H9 (cell line): ENCODE measurements at regions not wholly inside any gene's neighbourhood (a gene's known extent, or its start where the extent isn't known, plus 50 kb on each side); places are given as distances from the start of the nearest gene placed in this dataset.

ENCODE experiments used
- DNase-seq: peaks from one replicate; pipeline ENCODE4 v3.0.0-alpha.2; 2017
- H2AFZ ChIP-seq: one replicate; pipeline ENCODE4 v1.6.1; 2013; ENCODE audit warnings: mild to moderate bottlenecking, low read length, control low read depth, moderate library complexity
- H2AK5ac ChIP-seq: 2 replicates; pipeline ENCODE4 v1.6.1; 2013; ENCODE audit warnings: low read length, control low read depth, mixed read lengths; ENCODE audit not compliant: insufficient read length
- H2BK120ac ChIP-seq: one replicate; pipeline ENCODE4 v1.6.1; 2013; ENCODE audit warnings: low read depth, mild to moderate bottlenecking, low read length, control low read depth, inconsistent platforms; ENCODE audit not compliant: poor library complexity, severe bottlenecking
- H2BK12ac ChIP-seq: 2 replicates; pipeline ENCODE4 v1.6.1; 2013; ENCODE audit warnings: low read length, control low read depth, mixed read lengths, low read depth; ENCODE audit not compliant: insufficient read length
- H2BK15ac ChIP-seq: 2 replicates; pipeline ENCODE4 v1.6.1; 2013; ENCODE audit warnings: low read depth, low read length, control low read depth
- H2BK20ac ChIP-seq: one replicate; pipeline ENCODE4 v1.6.1; 2013; ENCODE audit warnings: low read depth, mild to moderate bottlenecking, low read length, control low read depth, inconsistent platforms; ENCODE audit not compliant: poor library complexity, severe bottlenecking
- H2BK5ac ChIP-seq: 2 replicates; pipeline ENCODE4 v1.6.1; 2013; ENCODE audit warnings: low read length, control low read depth, mixed read lengths; ENCODE audit not compliant: insufficient read length
- H3K14ac ChIP-seq: 2 replicates; pipeline ENCODE4 v1.6.1; 2013; ENCODE audit warnings: low read length, control low read depth; ENCODE audit not compliant: insufficient read depth
- H3K18ac ChIP-seq: 2 replicates; pipeline ENCODE4 v1.6.1; 2013; ENCODE audit warnings: low read depth, mild to moderate bottlenecking, mixed read lengths, low read length, control low read depth; ENCODE audit not compliant: insufficient read length
- H3K23ac ChIP-seq: 2 replicates; pipeline ENCODE4 v1.6.1; 2013; ENCODE audit warnings: low read length, control low read depth, mixed read lengths, low read depth; ENCODE audit not compliant: insufficient read length
- H3K23me2 ChIP-seq: 2 replicates; pipeline ENCODE4 v1.6.1; 2013; ENCODE audit warnings: low read depth, mild to moderate bottlenecking, mixed read lengths, low read length, control low read depth; ENCODE audit not compliant: insufficient read length, poor library complexity, severe bottlenecking
- H3K27ac ChIP-seq: 2 replicates; pipeline ENCODE4 v1.5.1; 2013; ENCODE audit warnings: low read length, control low read depth, mixed read lengths, low read depth; ENCODE audit not compliant: insufficient read length
- H3K27me3 ChIP-seq: 2 replicates; pipeline ENCODE4 v1.6.1; 2013; ENCODE audit warnings: low read length, control low read depth, inconsistent platforms; ENCODE audit not compliant: insufficient read depth
- H3K4ac ChIP-seq: 2 replicates; pipeline ENCODE4 v1.6.1; 2013; ENCODE audit warnings: low read depth, mild to moderate bottlenecking, control low read depth, inconsistent platforms, low read length, moderate library complexity
- H3K4me1 ChIP-seq: 2 replicates; pipeline ENCODE4 v1.6.1; 2013; ENCODE audit warnings: low read length, control low read depth, inconsistent platforms; ENCODE audit not compliant: insufficient read depth
- H3K4me2 ChIP-seq: 2 replicates; pipeline ENCODE4 v1.6.1; 2013; ENCODE audit warnings: low read length, control low read depth, mixed read lengths; ENCODE audit not compliant: insufficient read length, insufficient read depth
- H3K56ac ChIP-seq: 2 replicates; pipeline ENCODE4 v1.6.1; 2013; ENCODE audit warnings: low read depth, mild to moderate bottlenecking, mixed read lengths, low read length, control low read depth; ENCODE audit not compliant: insufficient read length
- H3K79me1 ChIP-seq: 2 replicates; pipeline ENCODE4 v1.6.1; 2013; ENCODE audit warnings: low read depth, mild to moderate bottlenecking, moderate library complexity, low read length, control low read depth, inconsistent platforms; ENCODE audit not compliant: insufficient read depth, poor library complexity, severe bottlenecking
- H3K79me2 ChIP-seq: 2 replicates; pipeline ENCODE4 v1.6.1; 2013; ENCODE audit warnings: low read length, control low read depth, inconsistent platforms; ENCODE audit not compliant: insufficient read depth
- H3K9ac ChIP-seq: 2 replicates; pipeline ENCODE4 v1.6.1; 2013; ENCODE audit warnings: low read length, control low read depth, mixed read lengths; ENCODE audit not compliant: insufficient read length; ENCODE audit errors: extremely low read depth
- H3K9me3 ChIP-seq: one replicate; pipeline ENCODE4 v1.6.1; 2013; ENCODE audit warnings: low read depth, low read length, inconsistent platforms; ENCODE audit not compliant: control insufficient read depth
- H3T11ph ChIP-seq: one replicate; pipeline ENCODE4 v1.6.1; 2013; ENCODE audit warnings: mild to moderate bottlenecking, low read length, control low read depth, inconsistent platforms
- H4K20me1 ChIP-seq: one replicate; pipeline ENCODE4 v1.6.1; 2013; ENCODE audit not compliant: control insufficient read depth, insufficient read length, insufficient read depth
- H4K5ac ChIP-seq: 2 replicates; pipeline ENCODE4 v1.6.1; 2013; ENCODE audit warnings: low read depth, mild to moderate bottlenecking, mixed read lengths, low read length, control low read depth; ENCODE audit not compliant: insufficient read length
- H4K8ac ChIP-seq: replicated peaks from 2 replicates; pipeline ENCODE4 v1.6.1; 2013; ENCODE audit warnings: low read length, control low read depth, mixed read lengths, low read depth; ENCODE audit not compliant: insufficient read length
- H4K91ac ChIP-seq: 2 replicates; pipeline ENCODE4 v1.6.1; 2013; ENCODE audit warnings: low read depth, mild to moderate bottlenecking, moderate library complexity, mixed read lengths, low read length, control low read depth; ENCODE audit not compliant: insufficient read length
- H3K27ac Mint-ChIP-seq, 3 experiments: 2 replicates in 2 of 3; 3 replicates in 1 of 3; pipeline ENCODE4 v1.8.0; 2020 to 2021; ENCODE audit warnings: mixed read lengths in 3 of 3, mild to moderate bottlenecking in 1 of 3, moderate library complexity in 1 of 3
- H3K27me3 Mint-ChIP-seq: 2 replicates; pipeline ENCODE4 v1.8.0; 2021; ENCODE audit warnings: low read depth, mild to moderate bottlenecking, moderate library complexity, mixed read lengths
- H3K36me3 Mint-ChIP-seq, 3 experiments: 2 replicates in 2 of 3; 3 replicates in 1 of 3; pipeline ENCODE4 v1.8.0; 2020 to 2021; ENCODE audit warnings: low read depth in 3 of 3, mixed read lengths in 3 of 3; ENCODE audit not compliant: insufficient read depth in 1 of 3
- H3K4me1 Mint-ChIP-seq, 2 experiments: 2 replicates each; pipeline ENCODE4 v1.8.0; 2020; ENCODE audit warnings: mixed read lengths in 2 of 2
- H3K4me3 Mint-ChIP-seq, 2 experiments: 2 replicates in 1 of 2; 3 replicates in 1 of 2; pipeline ENCODE4 v1.8.0; 2020 to 2021; ENCODE audit warnings: mild to moderate bottlenecking in 2 of 2, mixed read lengths in 2 of 2, moderate library complexity in 1 of 2
- H3K9me3 Mint-ChIP-seq, 2 experiments: 2 replicates in 1 of 2; 3 replicates in 1 of 2; pipeline ENCODE4 v1.8.0; 2020; ENCODE audit warnings: mild to moderate bottlenecking in 2 of 2, mixed read lengths in 2 of 2, moderate library complexity in 1 of 2
- CTCF ChIP-seq: fragments of 200-600 bp; sonication (generic); conservative IDR thresholded peaks from 3 replicates; pipeline ENCODE4 v1.8.0; 2021; ENCODE audit warnings: antibody characterized with exemption, mild to moderate bottlenecking
- WGBS: extraction: QIAGEN DNeasy Blood & Tissue Kit; methylation state at CpG from one replicate; pipeline ENCODE4 v1.1.7; 2013; ENCODE audit warnings: missing lambda C conversion rate, low lambda C conversion rate, mixed read lengths; ENCODE audit not compliant: insufficient read length; ENCODE audit errors: extremely low coverage; 5-methylcytosine and 5-hydroxymethylcytosine counted together

GRCh38 chr9:101912698-101913097, 174.3 kb upstream of the GRIN3A start:
- no CpG with 5 or more reads among the region's 1 CpG for WGBS
- no peak overlapping the region for H2AK5ac ChIP-seq
- no peaks in the 10 kb centered on the region for H3K79me2 ChIP-seq
- H4K91ac ChIP-seq, result no peak overlapping the region
- no peaks in the 10 kb centered on the region for H3K23me2 ChIP-seq
- no peak overlapping the region for H2BK20ac ChIP-seq
- no peak overlapping the region for H2AFZ ChIP-seq
- H3K14ac ChIP-seq, result no peak overlapping the region
- no peaks in the 10 kb centered on the region for H3K4me1 ChIP-seq
- H3K23ac ChIP-seq, result no peak overlapping the region
- H3K4me1 Mint-ChIP-seq, result no peaks in the 10 kb centered on the region
- H3K4ac ChIP-seq, result no peak overlapping the region
- no peak overlapping the region for H2BK12ac ChIP-seq
- H4K8ac ChIP-seq, result no peak overlapping the region
- no peak overlapping the region for H3T11ph ChIP-seq
- no peaks in the 10 kb centered on the region for H4K20me1 ChIP-seq
- H3K4me2 ChIP-seq, result no peak overlapping the region
- no peak overlapping the region for H2BK120ac ChIP-seq
- no peak overlapping the region for H2BK15ac ChIP-seq
- H3K4me3 Mint-ChIP-seq, result no peak overlapping the region
- H3K9ac ChIP-seq, result no peak overlapping the region
- no peak overlapping the region for H3K18ac ChIP-seq
- H3K27me3 ChIP-seq, result no peaks in the 10 kb centered on the region
- H4K5ac ChIP-seq, result no peak overlapping the region
- H3K27ac ChIP-seq, result no peak overlapping the region
- H3K79me1 ChIP-seq, result no peaks in the 10 kb centered on the region
- H2BK5ac ChIP-seq, result no peak overlapping the region
- no peak for DNase-seq
- H3K9me3 Mint-ChIP-seq, result no peaks in the 10 kb centered on the region
- no peak overlapping the region for H3K56ac ChIP-seq
- no peak overlapping the region for H3K27ac Mint-ChIP-seq
- no peaks in the 10 kb centered on the region for H3K27me3 Mint-ChIP-seq
- no peaks in the 10 kb centered on the region for H3K36me3 Mint-ChIP-seq
- no peaks in the 10 kb centered on the region for H3K9me3 ChIP-seq
- no peak for TF ChIP-seq CTCF
